ENCODE measurements at regions not wholly inside any gene's neighbourhood (a gene's known extent, or its start where the extent isn't known, plus 50 kb on each side); places are given as distances from the start of the nearest gene placed in this dataset.

DNA sequence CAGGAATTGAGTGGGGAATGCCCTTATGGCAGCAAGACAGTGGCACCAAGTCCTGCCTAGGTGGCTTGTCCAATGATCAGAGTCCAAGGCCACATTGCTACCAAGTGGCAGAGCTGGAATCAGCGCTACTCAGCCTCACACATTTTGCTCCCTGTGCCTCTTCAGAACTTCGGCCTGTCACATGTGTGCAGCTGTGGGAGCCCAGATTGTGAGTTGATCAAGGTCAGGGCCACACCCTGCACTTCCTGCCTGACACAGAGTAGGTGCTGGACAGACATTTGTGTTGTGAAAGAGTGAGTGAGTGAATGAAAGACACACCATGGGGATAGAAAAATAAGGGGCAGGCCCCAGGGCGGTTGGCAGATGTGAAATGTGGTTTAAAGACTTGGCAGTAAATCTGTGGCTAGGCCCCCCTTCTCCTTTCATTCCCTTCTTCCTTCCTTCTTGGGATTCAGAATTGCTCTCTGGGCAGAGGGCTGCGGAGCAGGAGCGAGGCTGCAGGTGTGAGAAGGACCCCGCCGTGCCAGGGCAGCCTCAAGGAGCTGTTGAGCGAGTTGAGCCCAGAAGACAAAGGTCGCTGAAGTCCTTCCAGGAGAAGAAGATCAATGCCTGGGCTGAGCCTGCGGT, 83.5 kb downstream of the SLC25A47 start (continued):
- TF ChIP-seq HMG20A (CRISPR knock-in tag; conservative IDR thresholded peaks at IDR 0.05) (no peak), NCOA2 (IDR thresholded peaks at IDR 0.05; ENCODE audit: partially characterized antibody in 2 of 2) (no peak), TCF15 (CRISPR knock-in tag; IDR thresholded peaks at IDR 0.05) (no peak), CXXC5 (CRISPR knock-in tag; IDR thresholded peaks at IDR 0.05) (peak; percentile 39; the same call in 1 of the 2 replicates), ELF1 (tag; IDR thresholded peaks at IDR 0.05) (no peak), EGR1 (conservative IDR thresholded peaks at IDR 0.05) (no peak), RAD51 (IDR thresholded peaks at IDR 0.05; ENCODE audit: borderline replicate concordance, low read depth) (peak; percentile 25; the same call in 1 of the 2 replicates), SRSF9 (IDR thresholded peaks at IDR 0.05; ENCODE audit: borderline replicate concordance, low read depth, low read length) (no peak), DNMT1 (IDR thresholded peaks at IDR 0.05) (no peak), CHCHD3 (CRISPR knock-in tag; IDR thresholded peaks at IDR 0.05) (no peak), ILK (tag; IDR thresholded peaks at IDR 0.05; ENCODE audit: borderline replicate concordance, low read depth) (no peak), E2F3 (CRISPR knock-in tag; IDR thresholded peaks at IDR 0.05) (no peak), GABPB2 (CRISPR knock-in tag; conservative IDR thresholded peaks at IDR 0.05) (no peak), ZNF79 (CRISPR knock-in tag; IDR thresholded peaks at IDR 0.05; ENCODE audit: low read depth) (no peak), E2F8 (IDR thresholded peaks at IDR 0.05; ENCODE audit: low read depth, partially characterized antibody) (no peak), EWSR1 (IDR thresholded peaks at IDR 0.05; ENCODE audit: borderline replicate concordance, low read depth, partially characterized antibody) (no peak), CREB3L1 (IDR thresholded peaks at IDR 0.05; ENCODE audit: borderline replicate concordance, low read depth) (no peak)
- TF ChIP-seq, protein P1, sequence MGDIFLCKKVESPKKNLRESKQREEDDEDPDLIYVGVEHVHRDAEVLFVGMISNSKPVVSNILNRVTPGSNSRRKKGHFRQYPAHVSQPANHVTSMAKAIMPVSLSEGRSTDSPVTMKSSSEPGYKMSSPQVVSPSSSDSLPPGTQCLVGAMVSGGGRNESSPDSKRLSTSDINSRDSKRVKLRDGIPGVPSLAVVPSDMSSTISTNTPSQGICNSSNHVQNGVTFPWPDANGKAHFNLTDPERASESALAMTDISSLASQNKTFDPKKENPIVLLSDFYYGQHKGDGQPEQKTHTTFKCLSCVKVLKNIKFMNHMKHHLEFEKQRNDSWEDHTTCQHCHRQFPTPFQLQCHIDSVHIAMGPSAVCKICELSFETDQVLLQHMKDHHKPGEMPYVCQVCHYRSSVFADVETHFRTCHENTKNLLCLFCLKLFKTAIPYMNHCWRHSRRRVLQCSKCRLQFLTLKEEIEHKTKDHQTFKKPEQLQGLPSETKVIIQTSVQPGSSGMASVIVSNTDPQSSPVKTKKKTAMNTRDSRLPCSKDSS (IDR thresholded peaks at IDR 0.05; ENCODE audit: low read depth, partially characterized antibody): no peak
- TF ChIP-seq, protein P2, sequence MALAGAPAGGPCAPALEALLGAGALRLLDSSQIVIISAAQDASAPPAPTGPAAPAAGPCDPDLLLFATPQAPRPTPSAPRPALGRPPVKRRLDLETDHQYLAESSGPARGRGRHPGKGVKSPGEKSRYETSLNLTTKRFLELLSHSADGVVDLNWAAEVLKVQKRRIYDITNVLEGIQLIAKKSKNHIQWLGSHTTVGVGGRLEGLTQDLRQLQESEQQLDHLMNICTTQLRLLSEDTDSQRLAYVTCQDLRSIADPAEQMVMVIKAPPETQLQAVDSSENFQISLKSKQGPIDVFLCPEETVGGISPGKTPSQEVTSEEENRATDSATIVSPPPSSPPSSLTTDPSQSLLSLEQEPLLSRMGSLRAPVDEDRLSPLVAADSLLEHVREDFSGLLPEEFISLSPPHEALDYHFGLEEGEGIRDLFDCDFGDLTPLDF (CRISPR knock-in tag; IDR thresholded peaks at IDR 0.05): no peak
- TF ChIP-seq, protein P3, sequence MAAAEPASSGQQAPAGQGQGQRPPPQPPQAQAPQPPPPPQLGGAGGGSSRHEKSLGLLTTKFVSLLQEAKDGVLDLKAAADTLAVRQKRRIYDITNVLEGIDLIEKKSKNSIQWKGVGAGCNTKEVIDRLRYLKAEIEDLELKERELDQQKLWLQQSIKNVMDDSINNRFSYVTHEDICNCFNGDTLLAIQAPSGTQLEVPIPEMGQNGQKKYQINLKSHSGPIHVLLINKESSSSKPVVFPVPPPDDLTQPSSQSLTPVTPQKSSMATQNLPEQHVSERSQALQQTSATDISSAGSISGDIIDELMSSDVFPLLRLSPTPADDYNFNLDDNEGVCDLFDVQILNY (CRISPR knock-in tag; IDR thresholded peaks at IDR 0.05): no peak
